ENCODE measurements at regions not wholly inside any gene's neighbourhood (a gene's known extent, or its start where the extent isn't known, plus 50 kb on each side); places are given as distances from the start of the nearest gene placed in this dataset.

- TF ChIP-seq CTCF (IDR thresholded peaks at IDR 0.05; ENCODE audit: insufficient read depth, low read depth, low read length, missing control alignments) = no peak
- no peak for DNase-seq (ENCODE audit: low read depth)
- no peak overlapping the region for H3K4me3 ChIP-seq (ENCODE audit: low read length)
Observed at GRCh38 chr2:239853706-239854327, 171.3 kb downstream of the NDUFA10 start.

DNA sequence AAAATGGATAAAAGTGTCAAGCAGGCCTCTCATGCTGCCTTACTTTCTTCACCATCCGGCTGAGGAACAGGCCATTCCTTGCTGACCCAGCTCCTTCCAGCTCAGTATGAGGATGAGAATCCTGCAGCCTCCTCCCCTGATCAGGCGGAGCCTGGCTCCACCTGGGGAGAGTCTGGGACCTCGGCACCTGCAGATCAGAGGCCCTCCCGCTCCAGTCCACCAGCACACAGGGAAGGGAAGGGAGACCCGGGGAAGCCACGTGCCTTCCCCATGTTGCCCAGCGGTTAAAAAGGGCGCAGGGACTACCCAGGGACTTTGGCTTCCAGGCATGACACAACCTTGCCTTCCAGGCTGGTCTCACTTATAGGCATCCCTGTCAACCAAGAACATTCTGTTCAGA lies 172.0 kb downstream of the NDUFA10 start:
- DNase-seq (ENCODE audit: low read depth) = no peak
- no peak overlapping the region for H3K4me3 ChIP-seq (ENCODE audit: low read length)
- TF ChIP-seq CTCF (IDR thresholded peaks at IDR 0.05; ENCODE audit: insufficient read depth, low read depth, low read length, missing control alignments) = no peak

DNA sequence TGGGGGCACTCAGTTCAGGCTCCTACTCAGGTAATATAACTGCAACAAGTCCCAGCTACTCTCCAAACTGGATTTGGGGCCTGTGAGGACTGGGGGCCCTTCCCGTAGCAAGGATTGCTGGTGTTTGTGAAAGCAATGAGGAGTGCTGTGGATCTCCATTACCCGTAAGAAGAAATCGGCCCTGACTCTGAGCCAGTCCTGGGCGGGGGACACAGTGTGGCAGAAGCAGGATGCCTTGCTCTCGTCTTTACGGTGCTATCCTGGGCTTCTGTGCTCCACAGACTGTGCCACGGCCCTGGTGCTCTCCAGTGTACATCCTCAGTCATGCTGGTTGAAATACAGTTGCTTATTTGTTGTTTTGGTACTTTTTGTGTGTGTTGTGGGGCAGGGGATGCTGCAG lies 172.9 kb downstream of the NDUFA10 start:
- H3K4me3 ChIP-seq (ENCODE audit: low read length) = no peak overlapping the region
- no peak for TF ChIP-seq CTCF (IDR thresholded peaks at IDR 0.05; ENCODE audit: insufficient read depth, low read depth, low read length, missing control alignments)
- DNase-seq (ENCODE audit: low read depth) = no peak

DNA sequence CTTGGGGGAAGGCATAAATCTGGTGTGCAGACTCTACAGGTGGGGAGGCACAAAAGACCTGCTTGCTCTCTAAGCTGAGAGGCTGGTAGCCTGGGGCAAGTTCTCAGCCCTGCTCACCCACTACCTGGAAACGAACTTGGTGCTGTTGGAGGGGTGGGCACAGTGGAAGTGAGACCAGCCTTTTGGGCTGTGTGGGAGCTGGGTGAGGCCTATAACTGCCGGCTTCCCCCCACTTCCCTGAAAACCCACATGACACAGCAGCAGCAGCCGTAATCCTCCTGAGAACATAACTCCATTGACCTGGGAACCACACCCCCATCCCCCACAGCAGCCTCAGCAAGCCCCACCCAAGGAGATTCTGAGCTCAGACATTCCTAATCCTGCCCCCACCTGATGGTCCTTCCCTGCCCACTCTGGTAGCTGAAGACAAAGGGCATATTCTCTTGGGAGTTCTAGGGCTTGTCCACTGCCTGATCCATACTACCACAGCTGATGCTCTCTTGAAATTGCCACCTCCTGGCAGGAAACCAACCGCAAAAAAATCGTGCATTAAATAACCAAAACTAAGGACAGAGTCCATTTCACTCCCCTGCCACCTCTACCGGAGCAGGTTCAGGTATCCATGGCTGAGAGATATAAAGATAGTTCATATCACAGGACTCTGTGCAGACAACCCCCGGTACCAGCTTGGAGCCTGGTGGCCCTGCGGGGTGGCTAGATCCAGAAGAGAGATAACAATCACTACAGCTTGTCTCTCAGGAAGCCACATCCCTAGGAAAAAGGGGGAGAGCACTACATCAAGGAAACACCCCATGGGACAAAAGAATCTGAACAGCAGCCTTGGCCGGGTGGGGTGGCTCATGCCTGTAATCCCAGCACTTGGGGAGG lies 178.1 kb downstream of the NDUFA10 start:
- no peak for TF ChIP-seq CTCF (IDR thresholded peaks at IDR 0.05; ENCODE audit: insufficient read depth, low read depth, low read length, missing control alignments)
- no peak overlapping the region for H3K4me3 ChIP-seq (ENCODE audit: low read length)
- DNase-seq (ENCODE audit: low read depth) = no peak

DNA sequence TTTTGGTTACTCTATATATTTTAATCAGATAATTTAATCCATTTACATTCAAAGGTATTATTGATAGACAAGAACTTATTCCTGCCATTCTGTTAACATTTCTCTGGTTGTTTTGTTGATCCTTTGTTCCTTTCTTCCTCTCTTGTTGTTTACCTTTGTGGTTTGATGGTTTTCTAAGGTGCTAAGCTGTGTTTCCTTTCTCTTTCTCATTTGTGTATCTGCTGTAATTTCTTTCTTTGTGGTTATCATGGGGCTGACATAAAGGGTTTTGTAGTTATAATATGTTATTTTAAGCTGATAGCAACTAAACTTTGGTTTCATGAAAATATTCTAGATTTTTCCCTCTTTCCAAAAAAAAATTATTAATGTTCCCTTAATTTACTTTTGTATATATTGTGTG lies 179.2 kb downstream of the NDUFA10 start:
- no peak for DNase-seq (ENCODE audit: low read depth)
- no peak for TF ChIP-seq CTCF (IDR thresholded peaks at IDR 0.05; ENCODE audit: insufficient read depth, low read depth, low read length, missing control alignments)
- H3K4me3 ChIP-seq (ENCODE audit: low read length) = no peak overlapping the region

- DNase-seq (ENCODE audit: low read depth) = no peak
- H3K4me3 ChIP-seq (ENCODE audit: low read length) = no peak overlapping the region
- no peak for TF ChIP-seq CTCF (IDR thresholded peaks at IDR 0.05; ENCODE audit: insufficient read depth, low read depth, low read length, missing control alignments)
Observed at GRCh38 chr2:239839306-239839705, 185.8 kb downstream of the NDUFA10 start.
